AG04450 (cell line): ENCODE measurements at regions not wholly inside any gene's neighbourhood (a gene's known extent, or its start where the extent isn't known, plus 50 kb on each side); places are given as distances from the start of the nearest gene placed in this dataset.

ENCODE experiments used
- CTCF ChIA-PET: fragments of 300-600, 350-600 bp; formaldehyde crosslinking; extraction: SDS; loops from one replicate; lab custom pipeline; 2022; ENCODE audit warnings: antibody characterized with exemption, inconsistent platforms; lab: Charles Lee
- POLR2A ChIA-PET: fragments of 350-600 bp; formaldehyde crosslinking; extraction: SDS; loops from one replicate; lab custom pipeline; 2021; ENCODE audit warnings: antibody characterized with exemption, inconsistent platforms; lab: Yijun Ruan, JAX
- DNase-seq: peaks from one replicate; pipeline ENCODE4 v3.0.0-alpha.2; 2011; ENCODE audit warnings: low read depth, low spot score
- H3K27ac ChIP-seq: one replicate; pipeline ENCODE4 v1.5.1; 2012; ENCODE audit warnings: low read depth, low read length, control low read depth
- H3K27me3 ChIP-seq: one replicate; pipeline ENCODE4 v1.6.0; 2012; ENCODE audit warnings: low read length; ENCODE audit not compliant: control insufficient read depth, insufficient read depth
- H3K4me3 ChIP-seq: 2 replicates; pipeline ENCODE4 v1.5.1; 2011; ENCODE audit warnings: mild to moderate bottlenecking, low read depth, low read length, control low read depth
- H3K9me3 ChIP-seq: 2 replicates; pipeline ENCODE4 v1.5.1; 2012; ENCODE audit warnings: low read length; ENCODE audit not compliant: control insufficient read depth, insufficient read depth
- CTCF ChIP-seq: IDR thresholded peaks from 2 replicates; pipeline ENCODE4 v1.5.1; 2011; ENCODE audit warnings: low read depth, low read length, control low read depth, inconsistent platforms

GRCh38 chr16:85350146-85350728 is 238.0 kb upstream of the CIBAR2 start:
- peaks cover 2% of the 10 kb centered on the region for H3K27me3 ChIP-seq
- no peak overlapping the region for H3K4me3 ChIP-seq
- TF ChIP-seq CTCF, result no peak
- DNase-seq, result no peak
- POLR2A ChIA-PET, result no interaction called here
- CTCF ChIA-PET, result interaction anchor here (1.2 to 1.5 kb wide), 3 partner anchors 19 to 367 kb away, joined by 3 to 6 read pairs (median 4); no protein-coding TSS in a partner anchor
- no peak overlapping the region for H3K27ac ChIP-seq
- H3K9me3 ChIP-seq, result peaks cover 11% of the 10 kb centered on the region

- POLR2A ChIA-PET, result no interaction called here
- CTCF ChIA-PET, result interaction anchor here (1.2 to 1.5 kb wide), 3 partner anchors 20 to 366 kb away, joined by 3 to 6 read pairs (median 4); no protein-coding TSS in a partner anchor
Measured at GRCh38 chr16:85350973-85351372, 238.7 kb upstream of the CIBAR2 start.

DNA sequence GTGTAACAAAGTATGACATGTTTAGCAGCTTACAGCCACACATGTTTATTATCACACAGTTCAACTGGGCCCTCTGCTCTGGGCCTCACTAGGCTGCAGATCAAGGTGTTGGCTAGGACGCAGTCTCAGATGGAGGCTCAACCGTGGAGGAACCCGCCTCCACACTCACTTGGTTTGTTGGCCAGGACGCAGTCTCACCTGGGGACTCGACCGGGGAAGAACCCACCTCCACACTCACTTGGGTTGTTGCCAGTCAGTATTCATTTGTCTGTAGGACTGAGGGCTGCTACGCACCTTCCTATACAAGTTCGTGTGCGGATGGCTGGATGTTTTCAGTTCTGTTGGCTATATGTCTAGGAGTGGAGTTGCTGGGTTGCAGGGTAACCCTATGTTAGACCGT is 240.7 kb upstream of the CIBAR2 start:
- H3K27ac ChIP-seq, result no peak overlapping the region
- ChIA-PET CTCF (interaction anchor here (0.9 kb wide), 1 partner anchor 17 kb away, joined by 3 read pairs; no protein-coding TSS in a partner anchor), POLR2A (no interaction called here)
- TF ChIP-seq CTCF, result no peak
- DNase-seq, result no peak
- peaks cover 2% of the 10 kb centered on the region for H3K27me3 ChIP-seq
- peaks cover 11% of the 10 kb centered on the region for H3K9me3 ChIP-seq
- H3K4me3 ChIP-seq, result no peak overlapping the region

More at GRCh38 chr16:85350973-85351372, 238.7 kb upstream of the CIBAR2 start:
- H3K27me3 ChIP-seq, result peaks cover 2% of the 10 kb centered on the region
- peak; percentile 92 for DNase-seq
- no peak for TF ChIP-seq CTCF
- H3K4me3 ChIP-seq, result no peak overlapping the region
- H3K9me3 ChIP-seq, result peaks cover 11% of the 10 kb centered on the region
- peak overlapping the region; percentile 25 for H3K27ac ChIP-seq

- DNase-seq, result no peak
- H3K9me3 ChIP-seq, result peaks cover 11% of the 10 kb centered on the region
- peak overlapping the region; percentile 52 for H3K27ac ChIP-seq
- TF ChIP-seq CTCF, result no peak
- H3K4me3 ChIP-seq, result no peak overlapping the region
- CTCF ChIA-PET, result interaction anchor here (0.6 to 1.6 kb wide), 2 partner anchors 62 to 78 kb away, joined by 3 to 4 read pairs; no protein-coding TSS in a partner anchor
- POLR2A ChIA-PET, result interaction anchor here (0.6 to 1.4 kb wide), 4 partner anchors 41 to 189 kb away, joined by 3 to 10 read pairs (median 4); no protein-coding TSS in a partner anchor
- peaks cover 2% of the 10 kb centered on the region for H3K27me3 ChIP-seq
Measured at GRCh38 chr16:85353839-85354685, 241.8 kb upstream of the CIBAR2 start.
